HG03175 (cell line): ENCODE measurements at regions not wholly inside any gene's neighbourhood (a gene's known extent, or its start where the extent isn't known, plus 50 kb on each side); places are given as distances from the start of the nearest gene placed in this dataset.

Experiments used
- ATAC-seq: cut with Tn5 transposase; IDR thresholded peaks from one replicate; pipeline ENCODE4 v1.9.1; 2021; ENCODE audit warnings: mild to moderate bottlenecking, moderate library complexity; ENCODE audit not compliant: unreplicated experiment

GRCh38 chr5:18829539-18829938 is 1158.5 kb downstream of the CDH18 start:
- ATAC-seq = no peak

- ATAC-seq = no peak
These were observed 1137.8 kb downstream of the CDH18 start for GRCh38 chr5:18850216-18850615.

GRCh38 chr5:18872978-18873377 is 1115.0 kb downstream of the CDH18 start:
- no peak for ATAC-seq

GRCh38 chr5:18876565-18876964 is 1111.4 kb downstream of the CDH18 start:
- no peak for ATAC-seq

GRCh38 chr5:18881615-18882014 is 1106.4 kb downstream of the CDH18 start:
- no peak for ATAC-seq

- no peak for ATAC-seq
These were observed 1105.8 kb downstream of the CDH18 start for GRCh38 chr5:18882154-18882553.

GRCh38 chr5:18888821-18889220 is 1099.2 kb downstream of the CDH18 start:
- no peak for ATAC-seq

GRCh38 chr5:18900644-18901043 is 1087.4 kb downstream of the CDH18 start:
- ATAC-seq = no peak

GRCh38 chr5:18920966-18921365 is 1067.0 kb downstream of the CDH18 start:
- ATAC-seq = no peak

- ATAC-seq = no peak
These were observed 1055.9 kb downstream of the CDH18 start for GRCh38 chr5:18932081-18932480.

- no peak for ATAC-seq
These were observed 1043.2 kb downstream of the CDH18 start for GRCh38 chr5:18944771-18945170.

GRCh38 chr5:18954239-18954638 is 1033.8 kb downstream of the CDH18 start:
- ATAC-seq = peak; percentile 55

- no peak for ATAC-seq
These were observed 1028.5 kb downstream of the CDH18 start for GRCh38 chr5:18959535-18959934.

- ATAC-seq = no peak
These were observed 1026.8 kb downstream of the CDH18 start for GRCh38 chr5:18961234-18961633.

- ATAC-seq = no peak
These were observed 1022.1 kb downstream of the CDH18 start for GRCh38 chr5:18965893-18966292.

- ATAC-seq = no peak
These were observed 1020.4 kb downstream of the CDH18 start for GRCh38 chr5:18967637-18968036.

GRCh38 chr5:18968966-18969365 is 1019.0 kb downstream of the CDH18 start:
- no peak for ATAC-seq

GRCh38 chr5:18970000-18970399 is 1018.0 kb downstream of the CDH18 start:
- no peak for ATAC-seq

GRCh38 chr5:18972177-18972576 is 1015.8 kb downstream of the CDH18 start:
- ATAC-seq = no peak

GRCh38 chr5:18975624-18976023 is 1012.4 kb downstream of the CDH18 start:
- no peak for ATAC-seq

GRCh38 chr5:18977880-18978279 is 1010.1 kb downstream of the CDH18 start:
- ATAC-seq = no peak

GRCh38 chr5:18984559-18985080 is 1003.4 kb downstream of the CDH18 start:
- ATAC-seq = no peak

GRCh38 chr5:18985171-18985758 is 1002.7 kb downstream of the CDH18 start:
- ATAC-seq = no peak
